Adrenal gland (tissue), 5 donors: ENCODE measurements at regions not wholly inside any gene's neighbourhood (a gene's known extent, or its start where the extent isn't known, plus 50 kb on each side); places are given as distances from the start of the nearest gene placed in this dataset.

ENCODE experiments used
- CTCF ChIP-seq, 6 experiments: fragments of 450-650 bp in 4 of 6; fragments of 200-600 bp in 2 of 6; sonication (generic) in 1 of 6; IDR thresholded peaks; 1 replicate in 5 of 6; 2 replicates in 1 of 6; pipeline versions ENCODE4 v1.5.1 to v1.8.0; 2016 to 2021; ENCODE audit warnings: antibody characterized with exemption in 6 of 6, mild to moderate bottlenecking in 2 of 6, moderate library complexity in 1 of 6
- POLR2A ChIP-seq, 2 donors: fragments of 450-650 bp; IDR thresholded peaks; one replicate each; pipeline ENCODE4 v1.6.1; 2017; ENCODE audit warnings: antibody characterized with exemption in 2 of 2, mild to moderate bottlenecking in 2 of 2, moderate library complexity in 1 of 2
- donor health status: DM: no; HTN: no; CAD: no.

GRCh38 chr13:80242728-80243427 lies 98.0 kb downstream of the SPRY2 start:
- TF ChIP-seq CTCF (IDR thresholded peaks at IDR 0.05) (no peak), POLR2A (IDR thresholded peaks at IDR 0.05) (no peak)
